Gastroesophageal sphincter (tissue), 4 donors: ENCODE measurements at regions not wholly inside any gene's neighbourhood (a gene's known extent, or its start where the extent isn't known, plus 50 kb on each side); places are given as distances from the start of the nearest gene placed in this dataset.

Experiments
- ATAC-seq: fragments of 150-250 bp; one replicate; pipeline ENCODE4 v1.9.1; 2016; ENCODE audit warnings: mild to moderate bottlenecking, moderate library complexity
- H3K27ac ChIP-seq, 4 donors: fragments of 200-600 bp; sonication (generic) in 3 of 4; 1 replicate in 3 of 4; 2 replicates in 1 of 4; pipeline ENCODE4 v1.5.1; 2016 to 2019
- H3K27me3 ChIP-seq: fragments of 200-600 bp; sonication (generic); one replicate; pipeline ENCODE4 v1.5.1; 2019
- H3K36me3 ChIP-seq, 2 donors: fragments of 200-600 bp; sonication (generic); one replicate each; pipeline ENCODE4 v1.5.1; 2019; ENCODE audit warnings: control low read depth in 1 of 2
- H3K4me1 ChIP-seq, 3 donors: fragments of 200-600 bp; sonication (generic); 1 replicate in 2 of 3; 2 replicates in 1 of 3; pipeline ENCODE4 v1.5.1; 2016 to 2019; ENCODE audit warnings: control low read depth in 2 of 3
- H3K4me3 ChIP-seq, 2 donors: fragments of 200-600 bp; sonication (generic); one replicate each; pipeline ENCODE4 v1.5.1; 2019; ENCODE audit warnings: mild to moderate bottlenecking in 1 of 2, moderate library complexity in 1 of 2
- H3K9me3 ChIP-seq, 3 donors: fragments of 200-600 bp; sonication (generic); one replicate each; pipeline ENCODE4 v1.5.1; 2017 to 2019; ENCODE audit warnings: control low read depth in 2 of 3
- CTCF ChIP-seq, 4 experiments: fragments of 200-600 bp in 2 of 4; fragments of 450-650 bp in 2 of 4; sonication (generic) in 1 of 4; IDR thresholded peaks; one replicate each; pipeline ENCODE4 v1.5.1; 2017 to 2019; ENCODE audit warnings: antibody characterized with exemption in 4 of 4, mild to moderate bottlenecking in 2 of 4, moderate library complexity in 2 of 4
- EP300 ChIP-seq: sonication (generic); formaldehyde crosslinking; IDR thresholded peaks from one replicate; pipeline ENCODE4 v1.6.1; 2017; ENCODE audit warnings: antibody characterized with exemption, mild to moderate bottlenecking
- POLR2A ChIP-seq, 2 donors: fragments of 450-650 bp; IDR thresholded peaks; one replicate each; pipeline ENCODE4 v1.6.1; 2017; ENCODE audit warnings: antibody characterized with exemption in 2 of 2, mild to moderate bottlenecking in 2 of 2, moderate library complexity in 1 of 2
- POLR2AphosphoS5 ChIP-seq: sonication (generic); formaldehyde crosslinking; IDR thresholded peaks from one replicate; pipeline ENCODE4 v1.6.1; 2017; ENCODE audit warnings: antibody characterized with exemption
- WGBS, 2 donors: methylation state at CpG; one replicate each; pipeline ENCODE4 v1.1.5; 2018; ENCODE audit warnings: low coverage in 1 of 2; 5-methylcytosine and 5-hydroxymethylcytosine counted together

DNA sequence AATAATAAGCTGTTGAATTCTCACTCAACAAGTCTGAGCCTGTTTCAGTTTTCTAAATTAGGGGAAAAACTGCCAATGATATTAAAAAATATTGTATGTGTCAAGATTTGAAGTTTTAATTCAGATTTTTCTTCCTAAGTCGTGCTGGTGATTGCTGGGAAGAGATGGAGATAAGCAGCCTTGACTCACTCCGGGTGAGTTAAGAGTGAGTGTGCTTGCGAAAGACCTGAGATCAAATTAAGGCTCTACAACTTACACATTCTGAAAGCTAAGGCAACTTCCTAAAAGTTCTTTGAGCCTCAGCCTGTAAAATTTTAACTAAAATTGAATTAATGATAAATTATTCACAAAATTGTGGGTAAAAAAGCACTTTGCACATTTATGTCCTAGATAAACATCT lies 1441.2 kb downstream of the PCDH7 start:
- no peak for ATAC-seq
- no peaks in the 10 kb centered on the region for H3K36me3 ChIP-seq
- H3K27me3 ChIP-seq = no peaks in the 10 kb centered on the region
- TF ChIP-seq POLR2A (IDR thresholded peaks at IDR 0.05) (no peak), EP300 (no peak), POLR2AphosphoS5 (no peak), CTCF (IDR thresholded peaks at IDR 0.05) (no peak)
- no peak overlapping the region for H3K4me3 ChIP-seq
- no peak overlapping the region for H3K27ac ChIP-seq
- no peaks in the 10 kb centered on the region for H3K4me1 ChIP-seq
- 68 to 92% methylated on average over 3 of the region's 3 CpGs for WGBS, 2 donors
- no peaks in the 10 kb centered on the region for H3K9me3 ChIP-seq

DNA sequence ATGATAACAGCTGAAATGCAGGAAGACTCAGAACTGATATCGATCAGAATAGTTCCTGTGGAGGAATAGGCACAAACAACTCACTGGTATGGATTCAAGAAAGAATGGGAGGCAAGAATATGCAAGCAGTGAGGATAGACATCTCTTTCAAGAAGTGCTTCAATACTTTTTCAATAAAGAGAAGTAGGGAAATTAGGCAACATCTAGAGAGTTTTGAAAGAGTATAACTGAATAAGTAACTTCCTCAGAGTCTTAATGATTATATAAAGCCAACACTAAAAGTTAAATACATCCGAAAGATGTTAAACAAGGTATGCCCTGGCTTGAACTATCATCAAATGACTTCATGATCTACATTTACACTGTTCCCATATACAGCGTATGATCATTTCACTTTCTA lies 1443.0 kb downstream of the PCDH7 start:
- no peak overlapping the region for H3K4me3 ChIP-seq
- no peak for ATAC-seq
- H3K27me3 ChIP-seq = no peaks in the 10 kb centered on the region
- no peaks in the 10 kb centered on the region for H3K36me3 ChIP-seq
- no peak for TF ChIP-seq POLR2A (IDR thresholded peaks at IDR 0.05)
- no peak for TF ChIP-seq CTCF (IDR thresholded peaks at IDR 0.05)
- no peak for TF ChIP-seq EP300
- no peak for TF ChIP-seq POLR2AphosphoS5
- no peaks in the 10 kb centered on the region for H3K4me1 ChIP-seq
- WGBS, 2 donors = 80 to 90% methylated on average over 3 of the region's 3 CpGs
- H3K27ac ChIP-seq = no peak overlapping the region
- H3K9me3 ChIP-seq = no peaks in the 10 kb centered on the region

DNA sequence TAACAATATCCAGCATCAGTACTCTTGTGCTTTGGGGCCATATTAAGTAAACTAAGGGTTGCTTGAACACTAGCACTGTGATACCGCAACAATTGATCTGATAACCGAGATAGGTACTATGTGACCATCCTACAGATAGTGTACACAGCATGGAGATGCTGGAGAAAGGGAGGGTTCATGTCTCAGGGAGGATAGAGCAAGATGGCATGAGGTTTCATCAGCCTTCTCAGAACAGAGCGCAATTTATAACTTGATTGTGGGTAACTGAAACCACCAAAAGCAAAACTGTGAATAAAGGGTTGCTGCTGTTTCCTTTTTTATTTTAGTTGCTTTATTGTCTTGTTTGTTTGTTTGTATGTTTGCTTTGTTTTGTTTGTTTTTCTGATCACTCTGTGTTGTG lies 1449.7 kb downstream of the PCDH7 start:
- no peaks in the 10 kb centered on the region for H3K36me3 ChIP-seq
- TF ChIP-seq EP300 (no peak), CTCF (IDR thresholded peaks at IDR 0.05) (no peak)
- H3K9me3 ChIP-seq = no peaks in the 10 kb centered on the region
- WGBS, 2 donors = 78 to 100% methylated on average over 3 of the region's 3 CpGs
- no peaks in the 10 kb centered on the region for H3K4me1 ChIP-seq
- no peaks in the 10 kb centered on the region for H3K27me3 ChIP-seq
- H3K4me3 ChIP-seq = no peak overlapping the region
- no peak for ATAC-seq
- no peak overlapping the region for H3K27ac ChIP-seq

DNA sequence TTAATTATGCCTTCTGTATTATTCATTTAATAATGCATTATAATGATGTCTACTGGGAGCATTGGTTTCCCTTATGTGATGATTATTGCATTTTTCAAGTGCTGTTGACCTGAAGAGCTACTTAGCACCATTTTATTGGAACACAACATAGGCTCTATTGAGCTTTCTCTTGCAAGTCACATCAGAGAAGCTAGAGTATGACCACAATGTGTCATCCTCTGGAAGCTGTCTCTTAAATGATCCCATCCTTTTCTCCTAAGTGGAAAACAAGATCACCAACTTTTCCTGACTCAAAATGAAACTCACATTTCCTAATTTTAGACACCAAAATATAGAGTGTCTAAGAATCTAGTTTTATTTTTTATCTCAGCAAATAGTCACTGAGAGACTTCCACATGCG lies 1451.9 kb downstream of the PCDH7 start:
- ATAC-seq = no peak
- Histone ChIP-seq H3K9me3 (no peaks in the 10 kb centered on the region), H3K27ac (no peak overlapping the region), H3K27me3 (no peaks in the 10 kb centered on the region), H3K4me1 (no peaks in the 10 kb centered on the region), H3K36me3 (no peaks in the 10 kb centered on the region), H3K4me3 (no peak overlapping the region)
- TF ChIP-seq CTCF (IDR thresholded peaks at IDR 0.05) (no peak), POLR2AphosphoS5 (no peak), EP300 (no peak), POLR2A (IDR thresholded peaks at IDR 0.05) (no peak)
- 92 to 95% methylated on average over 1 of the region's 1 CpG for WGBS, 2 donors

DNA sequence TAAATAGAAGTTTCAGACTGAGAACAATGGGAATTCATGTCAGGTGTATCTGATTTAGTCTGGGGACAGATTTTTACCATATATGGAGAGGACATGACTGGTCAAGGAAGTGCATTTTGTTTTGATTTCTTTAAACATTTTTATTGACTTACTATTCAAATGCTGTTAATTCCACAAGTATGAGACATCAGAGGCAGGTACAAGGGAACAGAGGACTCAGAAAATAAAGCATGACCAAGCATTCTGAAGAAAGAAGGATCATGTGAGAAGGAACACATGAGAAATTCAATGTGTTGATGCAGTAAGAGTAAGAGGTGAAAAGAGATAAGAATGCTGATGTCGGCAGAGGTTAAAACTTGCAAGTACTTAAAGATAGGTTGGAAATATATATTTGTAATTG lies 1452.6 kb downstream of the PCDH7 start:
- H3K36me3 ChIP-seq = no peaks in the 10 kb centered on the region
- H3K27ac ChIP-seq = no peak overlapping the region
- H3K27me3 ChIP-seq = no peaks in the 10 kb centered on the region
- ATAC-seq = no peak
- TF ChIP-seq POLR2AphosphoS5 = no peak
- TF ChIP-seq EP300 = no peak
- H3K9me3 ChIP-seq = no peaks in the 10 kb centered on the region
- 22 to 83% methylated on average over 1 of the region's 1 CpG for WGBS, 2 donors
- no peak overlapping the region for H3K4me3 ChIP-seq
- no peaks in the 10 kb centered on the region for H3K4me1 ChIP-seq

- no peaks in the 10 kb centered on the region for H3K4me1 ChIP-seq
- no peak overlapping the region for H3K27ac ChIP-seq
- H3K36me3 ChIP-seq = no peaks in the 10 kb centered on the region
- no peak overlapping the region for H3K4me3 ChIP-seq
- no peak for TF ChIP-seq POLR2A (IDR thresholded peaks at IDR 0.05)
- TF ChIP-seq EP300 = no peak
- no peak for TF ChIP-seq POLR2AphosphoS5
- no peaks in the 10 kb centered on the region for H3K9me3 ChIP-seq
- H3K27me3 ChIP-seq = no peaks in the 10 kb centered on the region
- ATAC-seq = no peak
These were observed 1459.9 kb downstream of the PCDH7 start for GRCh38 chr4:32180086-32180485.
